ENCODE measurements at regions not wholly inside any gene's neighbourhood (a gene's known extent, or its start where the extent isn't known, plus 50 kb on each side); places are given as distances from the start of the nearest gene placed in this dataset.

- TF ChIP-seq HDGF (IDR thresholded peaks at IDR 0.05; ENCODE audit: borderline replicate concordance) (no peak), FOXM1 (IDR thresholded peaks at IDR 0.05; ENCODE audit: borderline replicate concordance) (no peak), L3MBTL2 (conservative IDR thresholded peaks at IDR 0.05) (no peak), BHLHE40 (IDR thresholded peaks at IDR 0.05; ENCODE audit: borderline replicate concordance) (no peak), PKNOX1 (IDR thresholded peaks at IDR 0.05) (no peak), SP1 (IDR thresholded peaks at IDR 0.05) (no peak), FOXA1 (IDR thresholded peaks at IDR 0.05) (no peak), FOXK2 (IDR thresholded peaks at IDR 0.05) (no peak), CTBP1 (IDR thresholded peaks at IDR 0.05; ENCODE audit: borderline replicate concordance) (no peak), SUZ12 (IDR thresholded peaks at IDR 0.05) (no peak)
Measured at GRCh38 chr12:24696800-24697199, 252.1 kb downstream of the BCAT1 start.
